Upper lobe of right lung (tissue), 1 donor: ENCODE measurements at regions not wholly inside any gene's neighbourhood (a gene's known extent, or its start where the extent isn't known, plus 50 kb on each side); places are given as distances from the start of the nearest gene placed in this dataset.
A peak's percentile ranks its signal among the peaks of the same experiment; 100 is the strongest.

Experiments used
- ATAC-seq: fragments of 200-7000 bp; cut with Tn5 transposase; one replicate; pipeline ENCODE4 v1.9.1; 2020; ENCODE audit warnings: mild to moderate bottlenecking, moderate library complexity
- DNase-seq: peaks from one replicate; pipeline ENCODE4 v3.0.0-alpha.2; 2020
- H3K27ac ChIP-seq: fragments of 200-600 bp; one replicate; pipeline ENCODE4 v1.8.0; 2022
- H3K27me3 ChIP-seq: fragments of 200-600 bp; one replicate; pipeline ENCODE4 v1.8.0; 2022; ENCODE audit warnings: mild to moderate bottlenecking
- H3K36me3 ChIP-seq: fragments of 200-600 bp; one replicate; pipeline ENCODE4 v1.8.0; 2022
- H3K4me1 ChIP-seq: fragments of 200-600 bp; one replicate; pipeline ENCODE4 v1.8.0; 2022
- H3K4me3 ChIP-seq: fragments of 200-600 bp; one replicate; pipeline ENCODE4 v1.8.0; 2022; ENCODE audit warnings: mild to moderate bottlenecking
- H3K9me3 ChIP-seq: fragments of 200-600 bp; one replicate; pipeline ENCODE4 v1.8.0; 2022
- CTCF ChIP-seq: fragments of 200-600 bp; IDR thresholded peaks from one replicate; pipeline ENCODE4 v1.8.0; 2022; ENCODE audit warnings: antibody characterized with exemption
- intact Hi-C: fragments of 100-400 bp; cut with DNase I; formaldehyde crosslinking; loops from one replicate; pipeline ENCODE4 v1.11.0; 2022
- donor health status: DM: no; HTN: yes; CAD: no; lungs with severe emphysema.

GRCh38 chr5:179478624-179479023 lies 71.7 kb upstream of the RUFY1 start:
- TF ChIP-seq CTCF: no peak
- DNase-seq: no peak
- no peaks in the 10 kb centered on the region for H3K9me3 ChIP-seq
- ATAC-seq: no peak
- no peaks in the 10 kb centered on the region for H3K27me3 ChIP-seq
- H3K4me3 ChIP-seq: no peak overlapping the region
- H3K36me3 ChIP-seq: no peaks in the 10 kb centered on the region
- intact Hi-C loops: no loop called here
- no peak overlapping the region for H3K27ac ChIP-seq
- H3K4me1 ChIP-seq: no peaks in the 10 kb centered on the region

- H3K9me3 ChIP-seq: no peaks in the 10 kb centered on the region
- peak; percentile 23 for ATAC-seq
Measured at GRCh38 chr5:179475208-179475751, 75.1 kb upstream of the RUFY1 start.

GRCh38 chr5:179472641-179473040 lies 77.7 kb upstream of the RUFY1 start:
- H3K27ac ChIP-seq: no peak overlapping the region
- intact Hi-C loops: no loop called here
- H3K4me3 ChIP-seq: no peak overlapping the region
- no peak for ATAC-seq
- no peaks in the 10 kb centered on the region for H3K9me3 ChIP-seq
- H3K27me3 ChIP-seq: no peaks in the 10 kb centered on the region
- no peaks in the 10 kb centered on the region for H3K36me3 ChIP-seq
- no peak for TF ChIP-seq CTCF
- H3K4me1 ChIP-seq: no peaks in the 10 kb centered on the region
- peak; percentile 54 for DNase-seq

More at GRCh38 chr5:179475208-179475751, 75.1 kb upstream of the RUFY1 start:
- H3K27me3 ChIP-seq: no peaks in the 10 kb centered on the region
- no peak for DNase-seq
- no peak overlapping the region for H3K4me3 ChIP-seq
- H3K27ac ChIP-seq: no peak overlapping the region
- H3K4me1 ChIP-seq: no peaks in the 10 kb centered on the region
- intact Hi-C loops: no loop called here
- TF ChIP-seq CTCF: no peak
- no peaks in the 10 kb centered on the region for H3K36me3 ChIP-seq

- no peak for TF ChIP-seq CTCF
- Histone ChIP-seq H3K4me3 (no peak overlapping the region), H3K27me3 (no peaks in the 10 kb centered on the region), H3K9me3 (no peaks in the 10 kb centered on the region), H3K27ac (no peak overlapping the region), H3K4me1 (no peaks in the 10 kb centered on the region), H3K36me3 (no peaks in the 10 kb centered on the region)
- DNase-seq: no peak
- intact Hi-C loops: no loop called here
- no peak for ATAC-seq
Measured at GRCh38 chr5:179472174-179472573, 78.2 kb upstream of the RUFY1 start.

GRCh38 chr5:179470201-179470600 lies 80.2 kb upstream of the RUFY1 start:
- ATAC-seq (no peak), DNase-seq (peak; percentile 40)
- H3K4me3 ChIP-seq: no peak overlapping the region
- no peaks in the 10 kb centered on the region for H3K36me3 ChIP-seq
- no peaks in the 10 kb centered on the region for H3K9me3 ChIP-seq
- H3K4me1 ChIP-seq: no peaks in the 10 kb centered on the region
- H3K27me3 ChIP-seq: no peaks in the 10 kb centered on the region
- TF ChIP-seq CTCF: no peak
- intact Hi-C loops: no loop called here
- no peak overlapping the region for H3K27ac ChIP-seq

- Histone ChIP-seq H3K36me3 (no peaks in the 10 kb centered on the region), H3K27me3 (no peaks in the 10 kb centered on the region), H3K27ac (no peak overlapping the region), H3K9me3 (no peaks in the 10 kb centered on the region), H3K4me1 (no peaks in the 10 kb centered on the region), H3K4me3 (no peak overlapping the region)
- DNase-seq (peak; percentile 32), ATAC-seq (peak; percentile 15)
- intact Hi-C loops: no loop called here
- no peak for TF ChIP-seq CTCF
Measured at GRCh38 chr5:179468696-179469095, 81.7 kb upstream of the RUFY1 start.
